H1 (cell line): ENCODE measurements at regions not wholly inside any gene's neighbourhood (a gene's known extent, or its start where the extent isn't known, plus 50 kb on each side); places are given as distances from the start of the nearest gene placed in this dataset.

Experiments used
- CTCF ChIA-PET: fragments of 300-600 bp; sonication (Branson Sonifier 250); formaldehyde crosslinking; loops from one replicate; lab custom pipeline; 2021; ENCODE audit not compliant: partially characterized antibody; lab: Charles Lee
- POLR2A ChIA-PET: fragments of 300-600 bp; sonication (Branson Sonifier 250); formaldehyde crosslinking; loops from one replicate; lab custom pipeline; 2021; ENCODE audit warnings: inconsistent platforms; ENCODE audit not compliant: partially characterized antibody; lab: Charles Lee
- DNase-seq, 2 experiments: peaks; one replicate each; pipeline versions ENCODE4 v3.0.0 to v3.0.0-alpha.2; 2010 to 2022; ENCODE audit warnings: low spot score in 2 of 2, low read depth in 1 of 2, mixed read lengths in 1 of 2
- FAIRE-seq: peaks from 2 replicates; lab custom pipeline; 2011; peaks lifted over from hg19 to GRCh38; lab: Jason Lieb, UNC
- H2AFZ ChIP-seq: 2 replicates; pipeline ENCODE4 v1.8.1; 2012; ENCODE audit warnings: low read length, inconsistent platforms
- H2AK5ac ChIP-seq: 2 replicates; pipeline ENCODE4 v1.6.1; 2013; ENCODE audit warnings: low read depth, low read length
- H2BK120ac ChIP-seq: replicated peaks from 2 replicates; pipeline ENCODE3; 2013; ENCODE audit warnings: low read depth, low read length, inconsistent platforms
- H2BK12ac ChIP-seq: 2 replicates; pipeline ENCODE4 v1.6.1; 2013; ENCODE audit warnings: low read depth, low read length
- H2BK15ac ChIP-seq: 2 replicates; pipeline ENCODE4 v1.6.1; 2013; ENCODE audit warnings: low read length
- H2BK20ac ChIP-seq: 2 replicates; pipeline ENCODE4 v1.6.1; 2013; ENCODE audit warnings: low read length
- H2BK5ac ChIP-seq: 2 replicates; pipeline ENCODE4 v1.6.1; 2013; ENCODE audit warnings: low read depth, low read length
- H3K14ac ChIP-seq: 2 replicates; pipeline ENCODE4 v1.6.1; 2013; ENCODE audit warnings: inconsistent platforms; ENCODE audit not compliant: insufficient read length
- H3K18ac ChIP-seq: 2 replicates; pipeline ENCODE4 v1.6.1; 2013; ENCODE audit warnings: low read length; ENCODE audit errors: extremely low read depth
- H3K23ac ChIP-seq: 2 replicates; pipeline ENCODE4 v1.6.1; 2013; ENCODE audit warnings: inconsistent platforms; ENCODE audit not compliant: insufficient read length
- H3K23me2 ChIP-seq: 2 replicates; pipeline ENCODE4 v1.6.1; 2013; ENCODE audit warnings: low read depth, low read length
- H3K27ac ChIP-seq: 2 replicates; pipeline ENCODE4 v1.6.1; 2011; ENCODE audit warnings: low read depth, low read length, inconsistent platforms
- H3K27me3 ChIP-seq, 4 experiments: replicated peaks in 1 of 4; 1 replicate in 1 of 4; 2 replicates in 3 of 4; pipeline versions ENCODE4 v1.6.1 to v1.8.1; 2011 to 2013; ENCODE audit warnings: low read length in 3 of 4, mild to moderate bottlenecking in 3 of 4, inconsistent platforms in 2 of 4, mixed read lengths in 2 of 4, moderate library complexity in 1 of 4; ENCODE audit not compliant: control insufficient read depth in 3 of 4, insufficient read depth in 3 of 4; ENCODE audit errors: extremely low read depth in 1 of 4
- H3K36me3 ChIP-seq, 4 experiments: 2 replicates each; pipeline versions ENCODE4 v1.6.1 to v1.8.1; 2011 to 2013; ENCODE audit warnings: mild to moderate bottlenecking in 4 of 4, low read length in 3 of 4, moderate library complexity in 2 of 4, control low read depth in 1 of 4, inconsistent platforms in 1 of 4; ENCODE audit not compliant: insufficient read depth in 4 of 4, control insufficient read depth in 2 of 4
- H3K4ac ChIP-seq: replicated peaks from 2 replicates; pipeline ENCODE3; 2013; ENCODE audit warnings: low read length, low read depth, mixed read lengths, inconsistent platforms; ENCODE audit not compliant: insufficient read length
- H3K4me1 ChIP-seq, 4 experiments: replicated peaks in 1 of 4; 1 replicate in 1 of 4; 2 replicates in 3 of 4; pipeline versions ENCODE4 v1.6.1 to v1.8.1; 2011 to 2013; ENCODE audit warnings: low read length in 3 of 4, inconsistent platforms in 2 of 4, mixed read lengths in 1 of 4; ENCODE audit not compliant: insufficient read depth in 4 of 4, control insufficient read depth in 3 of 4
- H3K4me2 ChIP-seq, 2 experiments: 2 replicates each; pipeline versions ENCODE4 v1.6.1 to v1.8.1; 2011 to 2013; ENCODE audit warnings: low read depth in 2 of 2, low read length in 2 of 2, control low read depth in 1 of 2, inconsistent platforms in 1 of 2, mild to moderate bottlenecking in 1 of 2; ENCODE audit not compliant: insufficient read depth in 1 of 2
- H3K4me3 ChIP-seq, 4 experiments: fragments of 200-600, 300-600 bp in 1 of 4; sonication (generic), shearing (Covaris generic), sonication (Bioruptor Twin) in 1 of 4; 2 replicates each; pipeline versions ENCODE4 v1.5.1 to v1.8.1; 2011 to 2016; ENCODE audit warnings: low read length in 4 of 4, low read depth in 3 of 4, control low read depth in 2 of 4, inconsistent platforms in 2 of 4, mild to moderate bottlenecking in 2 of 4, mixed read lengths in 1 of 4, moderate library complexity in 1 of 4; ENCODE audit not compliant: insufficient read depth in 2 of 4; ENCODE audit errors: extremely low read depth in 1 of 4
- H3K56ac ChIP-seq: replicated peaks from 2 replicates; pipeline ENCODE3; 2013; ENCODE audit warnings: low read depth, mild to moderate bottlenecking, mixed read lengths, low read length, inconsistent platforms; ENCODE audit not compliant: insufficient read length
- H3K79me1 ChIP-seq: 2 replicates; pipeline ENCODE4 v1.6.1; 2013; ENCODE audit warnings: low read depth, low read length, control low read depth
- H3K79me2 ChIP-seq, 2 experiments: 2 replicates each; pipeline versions ENCODE4 v1.6.1 to v1.8.1; 2012 to 2013; ENCODE audit warnings: low read length in 2 of 2, mild to moderate bottlenecking in 2 of 2, inconsistent platforms in 1 of 2; ENCODE audit not compliant: insufficient read depth in 2 of 2, control insufficient read depth in 1 of 2
- H3K9ac ChIP-seq, 4 experiments: replicated peaks in 1 of 4; 1 replicate in 1 of 4; 2 replicates in 3 of 4; pipeline versions ENCODE4 v1.6.1 to v1.8.1; 2011 to 2013; ENCODE audit warnings: low read depth in 3 of 4, low read length in 3 of 4, control low read depth in 2 of 4, mild to moderate bottlenecking in 2 of 4, moderate library complexity in 2 of 4, inconsistent platforms in 1 of 4; ENCODE audit errors: extremely low read depth in 1 of 4
- H3K9me3 ChIP-seq, 2 experiments: 2 replicates each; pipeline versions ENCODE4 v1.6.1 to v1.8.1; 2012 to 2013; ENCODE audit warnings: mild to moderate bottlenecking in 2 of 2, moderate library complexity in 2 of 2, control low read depth in 1 of 2, inconsistent platforms in 1 of 2, low read depth in 1 of 2, low read length in 1 of 2, mixed read lengths in 1 of 2; ENCODE audit not compliant: insufficient read depth in 2 of 2
- H4K20me1 ChIP-seq, 2 experiments: replicated peaks in 1 of 2; 2 replicates each; pipeline versions ENCODE3 to v1.8.1; 2011 to 2013; ENCODE audit warnings: inconsistent platforms in 2 of 2, low read length in 2 of 2, mild to moderate bottlenecking in 1 of 2; ENCODE audit not compliant: insufficient read depth in 2 of 2, control insufficient read depth in 1 of 2
- H4K5ac ChIP-seq: 2 replicates; pipeline ENCODE4 v1.6.1; 2013; ENCODE audit warnings: low read length, low read depth, mixed read lengths, inconsistent platforms; ENCODE audit not compliant: insufficient read length
- H4K8ac ChIP-seq: 2 replicates; pipeline ENCODE4 v1.8.0; 2013; ENCODE audit warnings: mild to moderate bottlenecking, moderate library complexity, low read length, inconsistent platforms; ENCODE audit not compliant: insufficient read depth; ENCODE audit errors: extremely low read depth
- H4K91ac ChIP-seq: replicated peaks from 2 replicates; pipeline ENCODE3; 2013; ENCODE audit warnings: low read length, mixed read lengths, inconsistent platforms; ENCODE audit not compliant: insufficient read length
- RAD21 ChIP-seq, 2 experiments: IDR thresholded peaks in 1 of 2; conservative IDR thresholded peaks in 1 of 2; 2 replicates each; pipeline ENCODE4 v1.6.1; 2011; ENCODE audit warnings: low read depth in 2 of 2, low read length in 2 of 2, improper control_type of control experiment in 1 of 2, inconsistent platforms in 1 of 2, mild to moderate bottlenecking in 1 of 2, moderate library complexity in 1 of 2
- TAF1 ChIP-seq: IDR thresholded peaks from 2 replicates; pipeline ENCODE4 v1.6.1; 2011; ENCODE audit warnings: mild to moderate bottlenecking, low read depth, low read length
- WGBS, 2 experiments: shearing (Covaris generic) in 1 of 2; methylation state at CpG; one replicate each; pipeline versions ENCODE4 v1.1.6 to v1.1.7; 2013 to 2015; ENCODE audit warnings: low lambda C conversion rate in 2 of 2, mixed read lengths in 2 of 2, inconsistent platforms in 1 of 2, low coverage in 1 of 2, missing lambda C conversion rate in 1 of 2; ENCODE audit not compliant: insufficient replicate concordance in 2 of 2, insufficient coverage in 1 of 2, insufficient read length in 1 of 2; ENCODE audit errors: extremely low coverage in 1 of 2, missing lambda C conversion rate in 1 of 2; 5-methylcytosine and 5-hydroxymethylcytosine counted together
- TF ChIP-seq, protein P1 (sequence below), 3 experiments: IDR thresholded peaks; 1 replicate in 2 of 3; 2 replicates in 1 of 3; pipeline versions ENCODE4 v1.5.1 to v1.6.1; 2011; ENCODE audit warnings: low read length in 3 of 3, mild to moderate bottlenecking in 3 of 3, inconsistent platforms in 2 of 3, low read depth in 1 of 3, moderate library complexity in 1 of 3; ENCODE audit not compliant: insufficient read depth in 1 of 3; ENCODE audit errors: control extremely low read depth in 1 of 3

DNA sequence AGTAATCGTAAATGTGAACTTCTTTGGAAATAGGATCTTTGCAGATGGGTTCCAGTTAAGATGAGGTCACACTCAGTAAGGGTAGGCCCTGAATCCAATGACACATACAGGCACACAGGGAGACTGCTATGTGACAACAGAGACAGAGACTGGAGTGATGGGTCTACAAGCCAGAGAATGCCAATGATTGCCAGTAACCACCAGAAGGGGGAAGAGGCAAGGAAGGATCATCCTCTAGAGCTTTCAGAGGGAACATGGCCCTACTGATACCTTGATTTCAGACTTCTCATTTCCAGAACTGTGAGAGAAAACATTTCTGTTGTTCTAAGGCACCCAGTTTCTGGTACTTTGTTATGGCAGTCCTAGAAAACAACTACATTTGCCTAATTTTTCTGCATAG is 73.1 kb upstream of the CCDC160 start:
- H3K4me1 ChIP-seq: no peaks in the 10 kb centered on the region
- no peak overlapping the region for H3K4me2 ChIP-seq
- H3K27me3 ChIP-seq: no peaks in the 10 kb centered on the region
- ChIA-PET CTCF (interaction anchor here (0.6 to 1.3 kb wide), 2 partner anchors 39 to 54 kb away, joined by 3 read pairs; no protein-coding TSS in a partner anchor), POLR2A (interaction anchor here (2.2 kb wide), 1 partner anchor 8 kb away, joined by 5 read pairs; no protein-coding TSS in a partner anchor)
- H3K79me1 ChIP-seq: no peaks in the 10 kb centered on the region
- H3K23me2 ChIP-seq: no peaks in the 10 kb centered on the region
- FAIRE-seq (no peak), DNase-seq (no peak)
- no peak overlapping the region for H3K14ac ChIP-seq
- H3K4me3 ChIP-seq: no peak overlapping the region
- no peaks in the 10 kb centered on the region for H3K9me3 ChIP-seq
- no peak overlapping the region for H4K8ac ChIP-seq
- H3K4ac ChIP-seq: no peak overlapping the region
- no peaks in the 10 kb centered on the region for H4K20me1 ChIP-seq
- no peak overlapping the region for H2BK5ac ChIP-seq
- no peak overlapping the region for H2BK15ac ChIP-seq
- H2BK20ac ChIP-seq: no peak overlapping the region
- no peak overlapping the region for H3K27ac ChIP-seq
- H2AK5ac ChIP-seq: no peak overlapping the region
- WGBS, 2 experiments: 60% methylated on average over 1 of the region's 1 CpG; no CpG with 5 or more reads in 1 of the 2 experiments
- H2BK120ac ChIP-seq: no peak overlapping the region
- no peaks in the 10 kb centered on the region for H3K79me2 ChIP-seq
- no peak overlapping the region for H2AFZ ChIP-seq
- no peak overlapping the region for H4K5ac ChIP-seq
- peak; percentile 11 to 36; a peak in 2 of 4 replicates for TF ChIP-seq RAD21 (IDR thresholded peaks at IDR 0.05 in 1 of 2, conservative IDR thresholded peaks at IDR 0.05 in 1 of 2; ENCODE audit: low read depth in 2 of 2, low read length in 2 of 2)
- TF ChIP-seq TAF1: no peak
- TF ChIP-seq, protein P1, sequence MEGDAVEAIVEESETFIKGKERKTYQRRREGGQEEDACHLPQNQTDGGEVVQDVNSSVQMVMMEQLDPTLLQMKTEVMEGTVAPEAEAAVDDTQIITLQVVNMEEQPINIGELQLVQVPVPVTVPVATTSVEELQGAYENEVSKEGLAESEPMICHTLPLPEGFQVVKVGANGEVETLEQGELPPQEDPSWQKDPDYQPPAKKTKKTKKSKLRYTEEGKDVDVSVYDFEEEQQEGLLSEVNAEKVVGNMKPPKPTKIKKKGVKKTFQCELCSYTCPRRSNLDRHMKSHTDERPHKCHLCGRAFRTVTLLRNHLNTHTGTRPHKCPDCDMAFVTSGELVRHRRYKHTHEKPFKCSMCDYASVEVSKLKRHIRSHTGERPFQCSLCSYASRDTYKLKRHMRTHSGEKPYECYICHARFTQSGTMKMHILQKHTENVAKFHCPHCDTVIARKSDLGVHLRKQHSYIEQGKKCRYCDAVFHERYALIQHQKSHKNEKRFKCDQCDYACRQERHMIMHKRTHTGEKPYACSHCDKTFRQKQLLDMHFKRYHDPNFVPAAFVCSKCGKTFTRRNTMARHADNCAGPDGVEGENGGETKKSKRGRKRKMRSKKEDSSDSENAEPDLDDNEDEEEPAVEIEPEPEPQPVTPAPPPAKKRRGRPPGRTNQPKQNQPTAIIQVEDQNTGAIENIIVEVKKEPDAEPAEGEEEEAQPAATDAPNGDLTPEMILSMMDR (IDR thresholded peaks at IDR 0.05; ENCODE audit: control extremely low read depth in 1 of 3, insufficient read depth in 1 of 3, low read depth in 1 of 3, low read length in 3 of 3): peak in 2 of 3 experiments; percentile 19 to 41; a peak in 2 of 4 replicates
- no peak overlapping the region for H3K56ac ChIP-seq
- H3K18ac ChIP-seq: no peak overlapping the region
- H4K91ac ChIP-seq: no peak overlapping the region
- no peak overlapping the region for H3K23ac ChIP-seq
- peaks cover 0 to 11% (median 1%) of the 10 kb centered on the region in 4 experiments; a peak in 3 of 8 replicates for H3K36me3 ChIP-seq
- H2BK12ac ChIP-seq: no peak overlapping the region
- H3K9ac ChIP-seq: no peak overlapping the region
